ENCODE measurements at regions not wholly inside any gene's neighbourhood (a gene's known extent, or its start where the extent isn't known, plus 50 kb on each side); places are given as distances from the start of the nearest gene placed in this dataset.

DNA sequence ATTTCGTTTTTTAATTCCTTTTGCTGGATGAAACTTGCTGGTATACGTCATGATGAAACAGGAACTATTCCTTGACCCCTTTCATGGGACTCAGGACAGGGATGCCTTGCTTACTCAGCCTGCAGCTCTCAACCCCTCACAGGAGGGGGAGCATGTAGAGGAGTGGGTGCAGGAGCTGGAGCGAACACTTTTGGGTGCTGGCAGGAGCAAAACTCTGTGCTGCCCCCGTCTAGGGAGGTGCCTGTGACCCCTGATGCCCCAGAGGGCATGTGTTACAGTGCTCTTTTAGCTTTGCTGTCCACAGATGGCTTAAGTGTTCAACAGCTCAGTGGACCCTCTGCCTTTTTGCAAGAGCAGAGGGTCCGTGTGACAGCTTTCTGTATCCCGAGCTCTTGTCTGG, 56.8 kb upstream of the TEX13C start:
- TF ChIP-seq, protein P1, sequence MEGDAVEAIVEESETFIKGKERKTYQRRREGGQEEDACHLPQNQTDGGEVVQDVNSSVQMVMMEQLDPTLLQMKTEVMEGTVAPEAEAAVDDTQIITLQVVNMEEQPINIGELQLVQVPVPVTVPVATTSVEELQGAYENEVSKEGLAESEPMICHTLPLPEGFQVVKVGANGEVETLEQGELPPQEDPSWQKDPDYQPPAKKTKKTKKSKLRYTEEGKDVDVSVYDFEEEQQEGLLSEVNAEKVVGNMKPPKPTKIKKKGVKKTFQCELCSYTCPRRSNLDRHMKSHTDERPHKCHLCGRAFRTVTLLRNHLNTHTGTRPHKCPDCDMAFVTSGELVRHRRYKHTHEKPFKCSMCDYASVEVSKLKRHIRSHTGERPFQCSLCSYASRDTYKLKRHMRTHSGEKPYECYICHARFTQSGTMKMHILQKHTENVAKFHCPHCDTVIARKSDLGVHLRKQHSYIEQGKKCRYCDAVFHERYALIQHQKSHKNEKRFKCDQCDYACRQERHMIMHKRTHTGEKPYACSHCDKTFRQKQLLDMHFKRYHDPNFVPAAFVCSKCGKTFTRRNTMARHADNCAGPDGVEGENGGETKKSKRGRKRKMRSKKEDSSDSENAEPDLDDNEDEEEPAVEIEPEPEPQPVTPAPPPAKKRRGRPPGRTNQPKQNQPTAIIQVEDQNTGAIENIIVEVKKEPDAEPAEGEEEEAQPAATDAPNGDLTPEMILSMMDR (IDR thresholded peaks at IDR 0.05): no peak
- H3K27me3 Mint-ChIP-seq (ENCODE audit: low read depth): no peaks in the 10 kb centered on the region
- no peaks in the 10 kb centered on the region for H3K36me3 Mint-ChIP-seq (ENCODE audit: low read depth)
- no peak overlapping the region for H3K27ac Mint-ChIP-seq (ENCODE audit: unreplicated experiment)
- peaks cover 16% of the 10 kb centered on the region for H3K9me3 Mint-ChIP-seq (ENCODE audit: low read depth)
- H3K4me1 Mint-ChIP-seq (ENCODE audit: low read depth): no peaks in the 10 kb centered on the region
- peak; percentile 58 for DNase-seq (ENCODE audit: low spot score)
- no peak overlapping the region for H3K4me3 Mint-ChIP-seq (ENCODE audit: unreplicated experiment)

DNA sequence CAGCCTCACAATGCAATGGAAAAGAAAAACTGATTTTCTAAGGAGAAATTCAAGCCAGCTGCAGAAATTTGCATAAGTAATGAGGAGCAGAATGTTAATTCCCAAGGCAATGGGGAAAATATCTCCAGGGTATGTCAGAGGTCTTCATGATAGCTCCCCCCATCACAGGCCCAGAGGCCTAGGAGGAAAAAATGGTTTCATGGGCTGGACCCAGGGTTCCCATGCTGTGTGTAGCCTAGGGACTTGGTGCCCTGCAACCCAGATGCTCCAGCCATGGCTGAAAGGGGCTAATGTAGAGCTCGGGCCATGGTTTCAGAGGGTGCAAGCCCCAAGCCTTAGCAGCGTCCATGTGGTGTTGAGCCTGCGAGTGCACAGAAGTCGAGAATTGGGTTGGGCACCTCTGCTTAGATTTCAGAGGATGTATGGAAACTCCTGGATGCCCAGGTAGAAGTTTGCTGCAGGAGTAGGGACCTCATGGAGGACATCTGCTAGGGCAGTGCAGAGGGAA, 53.5 kb upstream of the TEX13C start:
- no peak overlapping the region for H3K27ac Mint-ChIP-seq (ENCODE audit: unreplicated experiment)
- H3K27me3 Mint-ChIP-seq (ENCODE audit: low read depth): no peaks in the 10 kb centered on the region
- H3K4me3 Mint-ChIP-seq (ENCODE audit: unreplicated experiment): no peak overlapping the region
- no peaks in the 10 kb centered on the region for H3K36me3 Mint-ChIP-seq (ENCODE audit: low read depth)
- H3K9me3 Mint-ChIP-seq (ENCODE audit: low read depth): peaks cover 20% of the 10 kb centered on the region
- DNase-seq (ENCODE audit: low spot score): peak; percentile 54
- TF ChIP-seq, protein P1 (IDR thresholded peaks at IDR 0.05): no peak
- H3K4me1 Mint-ChIP-seq (ENCODE audit: low read depth): no peaks in the 10 kb centered on the region

All from chondrocyte (in vitro differentiated cells).